Loucy (cell line): ENCODE measurements at regions not wholly inside any gene's neighbourhood (a gene's known extent, or its start where the extent isn't known, plus 50 kb on each side); places are given as distances from the start of the nearest gene placed in this dataset.

Experiments used
- H2AFZ ChIP-seq: fragments of 200-600 bp; sonication (generic); 2 replicates; pipeline ENCODE4 v1.6.0; 2016; ENCODE audit warnings: antibody characterized with exemption, mild to moderate bottlenecking, low read length, moderate library complexity
- H3F3A ChIP-seq: fragments of 200-600 bp; 2 replicates; pipeline ENCODE4 v1.6.0; 2016; ENCODE audit warnings: antibody characterized with exemption, low read depth, mild to moderate bottlenecking
- H3K27me3 ChIP-seq: fragments of 200-600 bp; sonication (generic); 2 replicates; pipeline ENCODE4 v1.6.1; 2014; ENCODE audit warnings: low read length, mild to moderate bottlenecking; ENCODE audit not compliant: insufficient read depth, poor library complexity, severe bottlenecking
- H3K36me3 ChIP-seq: fragments of 200-600 bp; sonication (generic); 2 replicates; pipeline ENCODE4 v1.6.1; 2016; ENCODE audit warnings: low read length; ENCODE audit not compliant: insufficient read depth
- H3K4me1 ChIP-seq: fragments of 200-600 bp; sonication (generic); 2 replicates; pipeline ENCODE4 v1.5.1; 2014; ENCODE audit warnings: low read length, mild to moderate bottlenecking; ENCODE audit not compliant: insufficient read depth, poor library complexity, severe bottlenecking
- H3K4me2 ChIP-seq: fragments of 200-600 bp; sonication (generic); 2 replicates; pipeline ENCODE4 v1.6.0; 2014; ENCODE audit warnings: antibody characterized with exemption, low read length, low read depth, mild to moderate bottlenecking; ENCODE audit not compliant: poor library complexity, severe bottlenecking
- H3K4me3 ChIP-seq: fragments of 200-600 bp; sonication (generic); 2 replicates; pipeline ENCODE4 v1.5.1; 2014; ENCODE audit warnings: low read length, mild to moderate bottlenecking, mixed read lengths; ENCODE audit not compliant: poor library complexity, severe bottlenecking
- H3K79me2 ChIP-seq: fragments of 200-600 bp; sonication (generic); 2 replicates; pipeline ENCODE4 v1.6.1; 2014; ENCODE audit warnings: low read length; ENCODE audit not compliant: insufficient read depth
- H3K9ac ChIP-seq: fragments of 200-600 bp; sonication (generic); 2 replicates; pipeline ENCODE4 v1.6.0; 2014; ENCODE audit warnings: mild to moderate bottlenecking, low read depth, low read length, moderate library complexity; ENCODE audit not compliant: poor library complexity, severe bottlenecking
- H3K9me2 ChIP-seq: fragments of 200-600 bp; sonication (generic); replicated peaks from 2 replicates; pipeline ENCODE4 v1.6.1; 2016; ENCODE audit warnings: low read depth, low read length, mixed read lengths
- H3K9me3 ChIP-seq: fragments of 200-600 bp; sonication (generic); 2 replicates; pipeline ENCODE4 v1.6.1; 2014; ENCODE audit warnings: mild to moderate bottlenecking, antibody characterized with exemption, low read length, low read depth; ENCODE audit not compliant: insufficient read depth
- H4K20me1 ChIP-seq: fragments of 200-600 bp; sonication (generic); 2 replicates; pipeline ENCODE4 v1.6.0; 2014; ENCODE audit warnings: antibody characterized with exemption, low read length, mild to moderate bottlenecking; ENCODE audit not compliant: insufficient read depth, poor library complexity, severe bottlenecking
- CTCF ChIP-seq: fragments of 200-600 bp; sonication (generic); conservative IDR thresholded peaks from 2 replicates; pipeline ENCODE4 v1.5.1; 2014; ENCODE audit warnings: mild to moderate bottlenecking, antibody characterized with exemption, low read length
- EZH2phosphoT487 ChIP-seq: fragments of 200-600 bp; IDR thresholded peaks from 2 replicates; pipeline ENCODE4 v1.6.1; 2018; ENCODE audit warnings: antibody characterized with exemption, mild to moderate bottlenecking, moderate library complexity, borderline replicate concordance

GRCh38 chr20:61104232-61104631, 147.8 kb upstream of the CDH4 start:
- no peaks in the 10 kb centered on the region for H3K9me2 ChIP-seq
- no peaks in the 10 kb centered on the region for H3F3A ChIP-seq
- no peaks in the 10 kb centered on the region for H3K79me2 ChIP-seq
- H3K4me2 ChIP-seq = no peak overlapping the region
- no peak overlapping the region for H3K4me3 ChIP-seq
- TF ChIP-seq CTCF (no peak), EZH2phosphoT487 (no peak)
- no peaks in the 10 kb centered on the region for H3K4me1 ChIP-seq
- H3K9me3 ChIP-seq = no peaks in the 10 kb centered on the region
- no peaks in the 10 kb centered on the region for H3K27me3 ChIP-seq
- H4K20me1 ChIP-seq = no peaks in the 10 kb centered on the region
- no peak overlapping the region for H3K9ac ChIP-seq
- H2AFZ ChIP-seq = no peak overlapping the region
- no peaks in the 10 kb centered on the region for H3K36me3 ChIP-seq

- Histone ChIP-seq H3K27me3 (no peaks in the 10 kb centered on the region), H3K9me2 (no peaks in the 10 kb centered on the region), H3K9me3 (no peaks in the 10 kb centered on the region), H4K20me1 (no peaks in the 10 kb centered on the region), H3K36me3 (no peaks in the 10 kb centered on the region), H3K9ac (no peak overlapping the region), H3K4me1 (no peaks in the 10 kb centered on the region), H2AFZ (no peak overlapping the region), H3K4me2 (no peak overlapping the region), H3K4me3 (no peak overlapping the region), H3F3A (no peaks in the 10 kb centered on the region), H3K79me2 (no peaks in the 10 kb centered on the region)
- no peak for TF ChIP-seq EZH2phosphoT487
- no peak for TF ChIP-seq CTCF
Measured at GRCh38 chr20:61105395-61105794, 146.7 kb upstream of the CDH4 start.

GRCh38 chr20:61106438-61106837, 145.6 kb upstream of the CDH4 start:
- H3K4me3 ChIP-seq = no peak overlapping the region
- no peaks in the 10 kb centered on the region for H3K79me2 ChIP-seq
- H2AFZ ChIP-seq = no peak overlapping the region
- H3K36me3 ChIP-seq = no peaks in the 10 kb centered on the region
- H3K9ac ChIP-seq = no peak overlapping the region
- H3K9me2 ChIP-seq = no peaks in the 10 kb centered on the region
- TF ChIP-seq CTCF = no peak
- no peak for TF ChIP-seq EZH2phosphoT487
- no peaks in the 10 kb centered on the region for H3K4me1 ChIP-seq
- H3K9me3 ChIP-seq = no peaks in the 10 kb centered on the region
- no peaks in the 10 kb centered on the region for H3K27me3 ChIP-seq
- H3K4me2 ChIP-seq = no peak overlapping the region
- no peaks in the 10 kb centered on the region for H3F3A ChIP-seq
- no peaks in the 10 kb centered on the region for H4K20me1 ChIP-seq
